NT2/D1 (cell line): ENCODE measurements at regions not wholly inside any gene's neighbourhood (a gene's known extent, or its start where the extent isn't known, plus 50 kb on each side); places are given as distances from the start of the nearest gene placed in this dataset.

ENCODE experiments used
- SUZ12 ChIP-seq: IDR thresholded peaks from 2 replicates; pipeline ENCODE4 v1.6.1; 2011; ENCODE audit not compliant: insufficient read length, insufficient read depth; ENCODE audit errors: extremely low read depth
- ZNF274 ChIP-seq: IDR thresholded peaks from 2 replicates; pipeline ENCODE4 v1.6.1; 2011; ENCODE audit warnings: mild to moderate bottlenecking, low read depth, low read length

DNA sequence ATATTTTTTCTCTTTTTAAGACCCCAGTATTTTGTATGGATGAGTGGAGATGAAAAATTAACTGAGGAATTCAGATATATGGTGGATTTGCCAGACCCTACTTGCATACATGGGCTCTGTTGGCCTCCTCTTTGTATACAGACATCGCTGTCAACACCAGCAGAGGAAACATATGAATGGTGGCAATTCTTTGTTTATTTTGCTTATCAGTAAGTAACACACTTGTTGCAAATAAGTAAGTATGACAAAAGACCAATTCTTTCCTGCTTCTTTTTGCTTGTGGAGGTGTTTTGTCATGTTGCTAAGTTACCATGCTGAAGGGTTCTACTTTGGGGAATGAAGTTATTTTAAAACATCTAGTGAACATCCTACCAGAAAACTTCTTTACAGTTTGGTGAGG lies 298.2 kb downstream of the KIF4B start:
- TF ChIP-seq ZNF274 = no peak
- no peak for TF ChIP-seq SUZ12
